ENCODE measurements at regions not wholly inside any gene's neighbourhood (a gene's known extent, or its start where the extent isn't known, plus 50 kb on each side); places are given as distances from the start of the nearest gene placed in this dataset.

DNA sequence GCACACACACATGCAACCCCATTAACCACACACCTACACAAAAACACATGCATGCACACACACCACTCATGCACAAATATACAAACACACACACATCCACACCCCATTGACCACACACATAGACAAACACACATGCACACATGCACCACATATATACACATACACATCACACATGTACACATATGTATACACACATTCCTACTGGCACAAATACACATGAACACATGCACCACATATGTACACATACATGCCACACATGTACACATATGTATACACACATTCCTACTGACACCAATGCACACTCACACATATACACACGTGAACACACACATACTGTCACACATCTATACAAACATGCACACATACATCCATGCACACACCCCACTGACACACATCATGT, 212.5 kb upstream of the PPP2R2D start:
- TF ChIP-seq, protein P1, sequence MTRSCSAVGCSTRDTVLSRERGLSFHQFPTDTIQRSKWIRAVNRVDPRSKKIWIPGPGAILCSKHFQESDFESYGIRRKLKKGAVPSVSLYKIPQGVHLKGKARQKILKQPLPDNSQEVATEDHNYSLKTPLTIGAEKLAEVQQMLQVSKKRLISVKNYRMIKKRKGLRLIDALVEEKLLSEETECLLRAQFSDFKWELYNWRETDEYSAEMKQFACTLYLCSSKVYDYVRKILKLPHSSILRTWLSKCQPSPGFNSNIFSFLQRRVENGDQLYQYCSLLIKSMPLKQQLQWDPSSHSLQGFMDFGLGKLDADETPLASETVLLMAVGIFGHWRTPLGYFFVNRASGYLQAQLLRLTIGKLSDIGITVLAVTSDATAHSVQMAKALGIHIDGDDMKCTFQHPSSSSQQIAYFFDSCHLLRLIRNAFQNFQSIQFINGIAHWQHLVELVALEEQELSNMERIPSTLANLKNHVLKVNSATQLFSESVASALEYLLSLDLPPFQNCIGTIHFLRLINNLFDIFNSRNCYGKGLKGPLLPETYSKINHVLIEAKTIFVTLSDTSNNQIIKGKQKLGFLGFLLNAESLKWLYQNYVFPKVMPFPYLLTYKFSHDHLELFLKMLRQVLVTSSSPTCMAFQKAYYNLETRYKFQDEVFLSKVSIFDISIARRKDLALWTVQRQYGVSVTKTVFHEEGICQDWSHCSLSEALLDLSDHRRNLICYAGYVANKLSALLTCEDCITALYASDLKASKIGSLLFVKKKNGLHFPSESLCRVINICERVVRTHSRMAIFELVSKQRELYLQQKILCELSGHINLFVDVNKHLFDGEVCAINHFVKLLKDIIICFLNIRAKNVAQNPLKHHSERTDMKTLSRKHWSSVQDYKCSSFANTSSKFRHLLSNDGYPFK (CRISPR knock-in tag; IDR thresholded peaks at IDR 0.05; ENCODE audit: borderline replicate concordance), result no peak
- TF ChIP-seq, protein P2, sequence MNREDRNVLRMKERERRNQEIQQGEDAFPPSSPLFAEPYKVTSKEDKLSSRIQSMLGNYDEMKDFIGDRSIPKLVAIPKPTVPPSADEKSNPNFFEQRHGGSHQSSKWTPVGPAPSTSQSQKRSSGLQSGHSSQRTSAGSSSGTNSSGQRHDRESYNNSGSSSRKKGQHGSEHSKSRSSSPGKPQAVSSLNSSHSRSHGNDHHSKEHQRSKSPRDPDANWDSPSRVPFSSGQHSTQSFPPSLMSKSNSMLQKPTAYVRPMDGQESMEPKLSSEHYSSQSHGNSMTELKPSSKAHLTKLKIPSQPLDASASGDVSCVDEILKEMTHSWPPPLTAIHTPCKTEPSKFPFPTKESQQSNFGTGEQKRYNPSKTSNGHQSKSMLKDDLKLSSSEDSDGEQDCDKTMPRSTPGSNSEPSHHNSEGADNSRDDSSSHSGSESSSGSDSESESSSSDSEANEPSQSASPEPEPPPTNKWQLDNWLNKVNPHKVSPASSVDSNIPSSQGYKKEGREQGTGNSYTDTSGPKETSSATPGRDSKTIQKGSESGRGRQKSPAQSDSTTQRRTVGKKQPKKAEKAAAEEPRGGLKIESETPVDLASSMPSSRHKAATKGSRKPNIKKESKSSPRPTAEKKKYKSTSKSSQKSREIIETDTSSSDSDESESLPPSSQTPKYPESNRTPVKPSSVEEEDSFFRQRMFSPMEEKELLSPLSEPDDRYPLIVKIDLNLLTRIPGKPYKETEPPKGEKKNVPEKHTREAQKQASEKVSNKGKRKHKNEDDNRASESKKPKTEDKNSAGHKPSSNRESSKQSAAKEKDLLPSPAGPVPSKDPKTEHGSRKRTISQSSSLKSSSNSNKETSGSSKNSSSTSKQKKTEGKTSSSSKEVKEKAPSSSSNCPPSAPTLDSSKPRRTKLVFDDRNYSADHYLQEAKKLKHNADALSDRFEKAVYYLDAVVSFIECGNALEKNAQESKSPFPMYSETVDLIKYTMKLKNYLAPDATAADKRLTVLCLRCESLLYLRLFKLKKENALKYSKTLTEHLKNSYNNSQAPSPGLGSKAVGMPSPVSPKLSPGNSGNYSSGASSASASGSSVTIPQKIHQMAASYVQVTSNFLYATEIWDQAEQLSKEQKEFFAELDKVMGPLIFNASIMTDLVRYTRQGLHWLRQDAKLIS (CRISPR knock-in tag; IDR thresholded peaks at IDR 0.05), result no peak
- no peak for TF ChIP-seq ZNF737 (CRISPR knock-in tag; IDR thresholded peaks at IDR 0.05; ENCODE audit: borderline replicate concordance)
- no peak for TF ChIP-seq ZBTB3 (CRISPR knock-in tag; IDR thresholded peaks at IDR 0.05; ENCODE audit: borderline replicate concordance, low read depth)
- TF ChIP-seq KLF15 (CRISPR knock-in tag; IDR thresholded peaks at IDR 0.05; ENCODE audit: borderline replicate concordance), result no peak
- no peak for TF ChIP-seq ZNF496 (CRISPR knock-in tag; IDR thresholded peaks at IDR 0.05; ENCODE audit: insufficient replicate concordance)
- TF ChIP-seq, protein P3, sequence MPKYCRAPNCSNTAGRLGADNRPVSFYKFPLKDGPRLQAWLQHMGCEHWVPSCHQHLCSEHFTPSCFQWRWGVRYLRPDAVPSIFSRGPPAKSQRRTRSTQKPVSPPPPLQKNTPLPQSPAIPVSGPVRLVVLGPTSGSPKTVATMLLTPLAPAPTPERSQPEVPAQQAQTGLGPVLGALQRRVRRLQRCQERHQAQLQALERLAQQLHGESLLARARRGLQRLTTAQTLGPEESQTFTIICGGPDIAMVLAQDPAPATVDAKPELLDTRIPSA (CRISPR knock-in tag; IDR thresholded peaks at IDR 0.05; ENCODE audit: borderline replicate concordance), result no peak
- TF ChIP-seq, protein P4, sequence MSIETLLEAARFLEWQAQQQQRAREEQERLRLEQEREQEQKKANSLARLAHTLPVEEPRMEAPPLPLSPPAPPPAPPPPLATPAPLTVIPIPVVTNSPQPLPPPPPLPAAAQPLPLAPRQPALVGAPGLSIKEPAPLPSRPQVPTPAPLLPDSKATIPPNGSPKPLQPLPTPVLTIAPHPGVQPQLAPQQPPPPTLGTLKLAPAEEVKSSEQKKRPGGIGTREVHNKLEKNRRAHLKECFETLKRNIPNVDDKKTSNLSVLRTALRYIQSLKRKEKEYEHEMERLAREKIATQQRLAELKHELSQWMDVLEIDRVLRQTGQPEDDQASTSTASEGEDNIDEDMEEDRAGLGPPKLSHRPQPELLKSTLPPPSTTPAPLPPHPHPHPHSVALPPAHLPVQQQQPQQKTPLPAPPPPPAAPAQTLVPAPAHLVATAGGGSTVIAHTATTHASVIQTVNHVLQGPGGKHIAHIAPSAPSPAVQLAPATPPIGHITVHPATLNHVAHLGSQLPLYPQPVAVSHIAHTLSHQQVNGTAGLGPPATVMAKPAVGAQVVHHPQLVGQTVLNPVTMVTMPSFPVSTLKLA (IDR thresholded peaks at IDR 0.05), result peak; percentile 96
- no peaks in the 10 kb centered on the region for H3K79me2 ChIP-seq (ENCODE audit: insufficient read depth, low read length)
- no peak overlapping the region for H3K27ac ChIP-seq (ENCODE audit: extremely low read length, insufficient read depth, low read length)
- CTCF ChIA-PET (ENCODE audit: low intra/inter-chr PET ratio, low total read pairs), result no interaction called here
- no peak overlapping the region for H3K4me3 ChIP-seq (replicated peaks in 1 of 3; ENCODE audit: insufficient read depth in 1 of 3, low read depth in 2 of 3, low read length in 3 of 3)
- H2AFZ ChIP-seq (ENCODE audit: low read length), result no peak overlapping the region
- no peaks in the 10 kb centered on the region for H3K36me3 ChIP-seq (replicated peaks in 1 of 2; ENCODE audit: control insufficient read depth in 1 of 2, insufficient read depth in 2 of 2, low read length in 2 of 2)
- no peak for FAIRE-seq
- ATAC-seq, result no peak
- no peaks in the 10 kb centered on the region for H3K4me1 ChIP-seq (ENCODE audit: insufficient read depth, low read length)
- 0% methylated on average over 1 of the region's 1 CpG for WGBS (ENCODE audit: low lambda C conversion rate)
- no peaks in the 10 kb centered on the region for H3K9me3 ChIP-seq (ENCODE audit: low read length)
- DNase-seq (ENCODE audit: low spot score), result no peak
- in situ Hi-C loops (cut with HindIII; ENCODE audit: extremely low pct_ligation_motif_present, low pct_unique_long_range_greater_than_20kb) (no loop called here), intact Hi-C loops (cut with micrococcal nuclease; ENCODE audit: unreplicated experiment) (no loop called here)
- BruUV-seq (replicated peaks), result no TSS peak
- POLR2A ChIA-PET, result no interaction called here
- H3K9ac ChIP-seq (ENCODE audit: insufficient read depth, low read depth, low read length), result no peak overlapping the region
- H4K20me1 ChIP-seq (ENCODE audit: insufficient read depth, low read length), result 0 out of 2 replicates have a peak, but pooled peaks cover 2% of the 10 kb centered on the region
- H3K4me2 ChIP-seq (ENCODE audit: low read depth, low read length), result no peak overlapping the region
- H3K27me3 ChIP-seq (ENCODE audit: control insufficient read depth in 1 of 2, insufficient read depth in 2 of 2, low read length in 2 of 2), result peaks cover 3 to 9% of the 10 kb centered on the region in 2 experiments; a peak in 3 of 5 replicates
